HEK293 (cell line): ENCODE measurements at regions not wholly inside any gene's neighbourhood (a gene's known extent, or its start where the extent isn't known, plus 50 kb on each side); places are given as distances from the start of the nearest gene placed in this dataset.

ENCODE experiments used
- BCL11A ChIP-seq: fragments of 450-650 bp; formaldehyde crosslinking; IDR thresholded peaks from 2 replicates; pipeline ENCODE4 v1.5.1; 2016; ENCODE audit warnings: low read depth, missing biosample characterization, missing genetic modification characterization
- CTCF ChIP-seq: fragments of 450-650 bp; formaldehyde crosslinking; IDR thresholded peaks from 2 replicates; pipeline ENCODE4 v1.5.1; 2016; ENCODE audit warnings: missing biosample characterization, missing genetic modification characterization
- KLF1 ChIP-seq: fragments of 450-650 bp; formaldehyde crosslinking; IDR thresholded peaks from 2 replicates; pipeline ENCODE4 v1.5.1; 2016; ENCODE audit warnings: missing biosample characterization, missing genetic modification characterization
- PBX3 ChIP-seq: sonication (generic); formaldehyde crosslinking; IDR thresholded peaks from 2 replicates; pipeline ENCODE4 v1.8.1; 2022; ENCODE audit warnings: mild to moderate bottlenecking, moderate library complexity, missing genetic modification reagents
- REST ChIP-seq: fragments of 450-650 bp; formaldehyde crosslinking; IDR thresholded peaks from 2 replicates; pipeline ENCODE4 v1.5.1; 2016; ENCODE audit warnings: missing biosample characterization, missing genetic modification characterization
- ZBTB26 ChIP-seq: fragments of 450-650 bp; formaldehyde crosslinking; optimal IDR thresholded peaks from 2 replicates; pipeline ENCODE3; 2016; ENCODE audit warnings: missing biosample characterization, mild to moderate bottlenecking, missing genetic modification characterization
- ZBTB6 ChIP-seq: fragments of 450-650 bp; formaldehyde crosslinking; IDR thresholded peaks from 2 replicates; pipeline ENCODE4 v1.5.1; 2017; ENCODE audit warnings: missing biosample characterization, missing genetic modification characterization
- ZBTB7A ChIP-seq: fragments of 450-650 bp; formaldehyde crosslinking; IDR thresholded peaks from 2 replicates; pipeline ENCODE4 v1.5.1; 2016; ENCODE audit warnings: low read depth, missing biosample characterization, missing genetic modification characterization
- ZNF121 ChIP-seq: fragments of 450-650 bp; formaldehyde crosslinking; IDR thresholded peaks from 2 replicates; pipeline ENCODE4 v1.5.1; 2016; ENCODE audit warnings: missing biosample characterization, missing genetic modification characterization
- ZNF239 ChIP-seq: fragments of 450-650 bp; formaldehyde crosslinking; IDR thresholded peaks from 2 replicates; pipeline ENCODE4 v1.5.1; 2016; ENCODE audit warnings: missing biosample characterization, missing genetic modification characterization
- ZNF302 ChIP-seq: fragments of 450-650 bp; formaldehyde crosslinking; IDR thresholded peaks from 2 replicates; pipeline ENCODE4 v1.5.1; 2016; ENCODE audit warnings: missing biosample characterization, missing genetic modification characterization, low read depth
- ZNF335 ChIP-seq: fragments of 450-650 bp; formaldehyde crosslinking; conservative IDR thresholded peaks from 2 replicates; pipeline ENCODE4 v1.5.1; 2016; ENCODE audit warnings: missing biosample characterization, missing genetic modification characterization
- ZNF561 ChIP-seq: fragments of 450-650 bp; IDR thresholded peaks from 2 replicates; pipeline ENCODE4 v1.5.1; 2018; ENCODE audit warnings: missing biosample characterization, missing genetic modification characterization, borderline replicate concordance
- ZNF670 ChIP-seq: fragments of 450-650 bp; formaldehyde crosslinking; IDR thresholded peaks from 2 replicates; pipeline ENCODE4 v1.5.1; 2016; ENCODE audit warnings: missing biosample characterization, missing genetic modification characterization, low read depth

GRCh38 chr10:58973235-58973595 is 203.2 kb upstream of the PHYHIPL start:
- TF ChIP-seq KLF1 (tag by site-specific recombination) = no peak
- TF ChIP-seq CTCF = no peak
- TF ChIP-seq PBX3 (CRISPR knock-in tag) = no peak
- no peak for TF ChIP-seq REST (tag by site-specific recombination)
- TF ChIP-seq ZBTB26 (tag by site-specific recombination) = no peak
- TF ChIP-seq ZNF335 = no peak
- TF ChIP-seq ZBTB7A = no peak
- TF ChIP-seq ZNF121 (tag by site-specific recombination) = no peak
- no peak for TF ChIP-seq ZNF239 (tag by site-specific recombination)
- no peak for TF ChIP-seq ZNF561 (tag by site-specific recombination)
- TF ChIP-seq ZNF302 (tag by site-specific recombination) = no peak
- TF ChIP-seq ZBTB6 (tag by site-specific recombination) = no peak
- no peak for TF ChIP-seq ZNF670
- TF ChIP-seq BCL11A (tag by site-specific recombination) = no peak
